ENCODE measurements at regions not wholly inside any gene's neighbourhood (a gene's known extent, or its start where the extent isn't known, plus 50 kb on each side); places are given as distances from the start of the nearest gene placed in this dataset.

GRCh38 chr4:74665346-74665745 lies 129.0 kb downstream of the BTC start:
- no peak for TF ChIP-seq POLR2A (IDR thresholded peaks at IDR 0.05)
- no peak for TF ChIP-seq CTCF (IDR thresholded peaks at IDR 0.05 in 4 of 5, conservative IDR thresholded peaks at IDR 0.05 in 1 of 5)
